Trophoblast cell (in vitro differentiated cells and primary cell): ENCODE measurements at regions not wholly inside any gene's neighbourhood (a gene's known extent, or its start where the extent isn't known, plus 50 kb on each side); places are given as distances from the start of the nearest gene placed in this dataset.
"Not testable (repeated sequence)": the region's sequence is repeated elsewhere in the genome, so short reads cannot be mapped to it uniquely, and the experiment has no call there.

Source experiments
- DNase-seq, 2 donors: peaks; one replicate each; pipeline ENCODE4 v3.0.0-alpha.2; 2016
- H2AFZ ChIP-seq: 2 replicates; pipeline ENCODE4 v1.6.1; 2013; ENCODE audit warnings: low read length, moderate library complexity, mild to moderate bottlenecking; ENCODE audit not compliant: insufficient read depth, poor library complexity
- H2AK5ac ChIP-seq: 2 replicates; pipeline ENCODE4 v1.6.1; 2013; ENCODE audit warnings: mild to moderate bottlenecking, low read length
- H2BK120ac ChIP-seq: 2 replicates; pipeline ENCODE4 v1.6.1; 2013; ENCODE audit warnings: low read length, mild to moderate bottlenecking, moderate library complexity; ENCODE audit not compliant: insufficient read depth, poor library complexity
- H2BK12ac ChIP-seq: 2 replicates; pipeline ENCODE4 v1.6.1; 2013; ENCODE audit warnings: mild to moderate bottlenecking, low read length, moderate library complexity
- H2BK5ac ChIP-seq: 2 replicates; pipeline ENCODE4 v1.6.1; 2013; ENCODE audit warnings: low read length, low read depth, moderate library complexity, mild to moderate bottlenecking; ENCODE audit not compliant: poor library complexity
- H3K14ac ChIP-seq: 2 replicates; pipeline ENCODE4 v1.6.1; 2013; ENCODE audit warnings: mild to moderate bottlenecking, low read length
- H3K18ac ChIP-seq: 2 replicates; pipeline ENCODE4 v1.6.1; 2013; ENCODE audit warnings: mild to moderate bottlenecking, low read length
- H3K23ac ChIP-seq: 2 replicates; pipeline ENCODE4 v1.6.1; 2013; ENCODE audit warnings: low read length
- H3K27ac ChIP-seq: 2 replicates; pipeline ENCODE4 v1.5.1; 2013; ENCODE audit warnings: low read depth, mild to moderate bottlenecking, inconsistent platforms, low read length, moderate library complexity
- H3K27me3 ChIP-seq: 2 replicates; pipeline ENCODE4 v1.6.1; 2013; ENCODE audit warnings: inconsistent platforms, mild to moderate bottlenecking, low read length, moderate library complexity; ENCODE audit not compliant: insufficient read depth
- H3K36me3 ChIP-seq, 2 experiments: 1 replicate in 1 of 2; 2 replicates in 1 of 2; pipeline ENCODE4 v1.6.1; 2013; ENCODE audit warnings: low read length in 2 of 2, mild to moderate bottlenecking in 2 of 2, moderate library complexity in 1 of 2; ENCODE audit not compliant: insufficient read depth in 2 of 2, control insufficient read depth in 1 of 2
- H3K4ac ChIP-seq: 2 replicates; pipeline ENCODE4 v1.6.1; 2013; ENCODE audit warnings: low read depth, mild to moderate bottlenecking, low read length, moderate library complexity
- H3K4me1 ChIP-seq, 2 experiments: 1 replicate in 1 of 2; 2 replicates in 1 of 2; pipeline ENCODE4 v1.6.1; 2013; ENCODE audit warnings: low read length in 2 of 2, mild to moderate bottlenecking in 2 of 2, moderate library complexity in 1 of 2; ENCODE audit not compliant: insufficient read depth in 2 of 2, control insufficient read depth in 1 of 2
- H3K4me2 ChIP-seq: 2 replicates; pipeline ENCODE4 v1.6.1; 2013; ENCODE audit warnings: inconsistent platforms, mild to moderate bottlenecking, low read length, moderate library complexity
- H3K4me3 ChIP-seq: 2 replicates; pipeline ENCODE4 v1.5.1; 2013; ENCODE audit warnings: mild to moderate bottlenecking, low read depth, low read length, inconsistent platforms
- H3K79me1 ChIP-seq: one replicate; pipeline ENCODE4 v1.6.1; 2013; ENCODE audit warnings: low read length
- H3K79me2 ChIP-seq: 2 replicates; pipeline ENCODE4 v1.6.1; 2013; ENCODE audit warnings: low read length, mild to moderate bottlenecking; ENCODE audit not compliant: control insufficient read depth, insufficient read depth, poor library complexity
- H3K9ac ChIP-seq: 2 replicates; pipeline ENCODE4 v1.6.1; 2013; ENCODE audit warnings: mild to moderate bottlenecking, low read length
- H3K9me3 ChIP-seq: 2 replicates; pipeline ENCODE4 v1.6.1; 2013; ENCODE audit warnings: low read depth, mild to moderate bottlenecking, control low read depth, inconsistent platforms, low read length; ENCODE audit not compliant: insufficient read depth
- H4K12ac ChIP-seq: 2 replicates; pipeline ENCODE4 v1.6.1; 2013; ENCODE audit warnings: low read depth, mild to moderate bottlenecking, low read length, moderate library complexity
- H4K8ac ChIP-seq: 2 replicates; pipeline ENCODE4 v1.6.1; 2013; ENCODE audit warnings: low read depth, mild to moderate bottlenecking, low read length, moderate library complexity
- H4K91ac ChIP-seq: one replicate; pipeline ENCODE4 v1.6.1; 2013; ENCODE audit warnings: low read depth, mild to moderate bottlenecking, low read length, moderate library complexity
- WGBS: extraction: QIAGEN DNeasy Blood & Tissue Kit; methylation state at CpG from one replicate; pipeline ENCODE4 v1.1.7; 2013; ENCODE audit warnings: missing lambda C conversion rate; ENCODE audit not compliant: insufficient read length, insufficient coverage; ENCODE audit errors: extremely low coverage; 5-methylcytosine and 5-hydroxymethylcytosine counted together

DNA sequence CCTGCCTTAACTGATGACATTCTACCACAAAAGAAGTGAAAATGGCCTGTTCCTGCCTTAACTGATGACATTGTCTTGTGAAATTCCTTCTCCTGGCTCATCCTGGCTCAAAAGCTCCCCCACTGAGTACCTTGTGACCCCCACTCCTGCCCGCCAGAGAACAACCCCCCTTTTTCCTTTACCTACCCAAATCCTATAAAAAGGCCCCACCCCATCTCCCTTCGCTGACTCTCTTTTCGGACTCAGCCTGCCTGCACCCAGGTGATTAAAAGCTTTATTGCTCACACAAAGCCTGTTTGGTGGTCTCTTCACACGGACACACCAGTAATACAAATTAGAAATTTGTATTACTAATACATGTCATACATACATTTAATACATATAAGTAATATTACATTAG is 489.9 kb upstream of the IMPG1 start:
- H3K4me3 ChIP-seq, H3K27me3 ChIP-seq, H3K4ac ChIP-seq, H2AK5ac ChIP-seq, H2BK120ac ChIP-seq, H4K91ac ChIP-seq, H2BK5ac ChIP-seq, H2AFZ ChIP-seq, H3K9me3 ChIP-seq, H3K9ac ChIP-seq, H3K4me2 ChIP-seq, H3K79me2 ChIP-seq, H3K23ac ChIP-seq, H3K14ac ChIP-seq, H3K36me3 ChIP-seq, H3K79me1 ChIP-seq, H3K27ac ChIP-seq, H3K4me1 ChIP-seq, H2BK12ac ChIP-seq, DNase-seq, H4K12ac ChIP-seq, H3K18ac ChIP-seq, H4K8ac ChIP-seq: not testable (repeated sequence)
- WGBS: no CpG with 5 or more reads among the region's 4 CpGs

DNA sequence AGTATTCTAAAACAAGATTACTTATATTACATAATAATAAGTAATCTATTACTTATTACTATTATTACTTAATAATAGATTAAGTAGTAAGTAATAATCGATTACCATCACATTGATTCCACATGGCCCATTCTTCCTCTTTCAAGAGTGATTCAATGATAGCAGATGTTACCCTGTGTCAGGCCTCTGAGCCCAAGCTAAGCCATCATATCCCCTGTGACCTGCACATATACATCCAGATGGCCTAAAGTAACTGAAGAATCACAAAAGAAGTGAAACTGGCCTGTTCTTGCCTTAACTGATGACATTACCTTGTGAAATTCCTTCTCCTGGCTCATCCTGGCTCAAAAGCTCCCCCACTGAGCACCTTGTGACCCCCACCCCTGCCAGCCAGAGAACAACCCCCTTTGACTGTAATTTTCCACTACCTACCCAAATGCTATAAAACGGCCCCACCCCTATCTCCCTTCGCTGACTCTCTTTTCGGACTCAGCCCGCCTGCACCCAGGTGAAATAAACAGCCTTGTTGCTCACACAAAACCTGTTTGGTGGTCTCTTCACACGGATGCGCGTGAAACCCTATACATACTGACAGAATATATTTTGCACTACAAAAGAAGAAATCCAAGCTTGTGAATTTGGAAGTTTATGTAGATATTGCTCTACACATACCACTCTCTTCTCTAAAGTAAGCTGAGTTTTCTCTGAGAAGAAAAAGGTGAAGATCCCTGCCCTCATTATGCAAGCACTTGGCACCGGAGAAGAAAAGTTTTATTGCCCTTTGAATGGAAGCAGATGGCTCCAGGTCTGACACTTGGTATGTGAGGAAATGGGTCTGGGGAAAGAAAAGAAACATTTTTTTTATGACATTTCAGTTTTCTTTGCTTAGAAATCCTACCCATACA is 488.6 kb upstream of the IMPG1 start:
- not testable (repeated sequence) for H3K18ac ChIP-seq, H2BK120ac ChIP-seq, H2BK12ac ChIP-seq, H2AFZ ChIP-seq, H3K79me2 ChIP-seq, H2BK5ac ChIP-seq, H3K9ac ChIP-seq, H3K27me3 ChIP-seq, DNase-seq, H3K27ac ChIP-seq, H3K79me1 ChIP-seq, H3K36me3 ChIP-seq, H4K91ac ChIP-seq, H3K4me1 ChIP-seq, H3K4me3 ChIP-seq, H3K9me3 ChIP-seq, H2AK5ac ChIP-seq, H4K12ac ChIP-seq, H3K4me2 ChIP-seq, H3K14ac ChIP-seq, H4K8ac ChIP-seq, H3K23ac ChIP-seq, H3K4ac ChIP-seq
- WGBS: no CpG with 5 or more reads among the region's 9 CpGs

DNA sequence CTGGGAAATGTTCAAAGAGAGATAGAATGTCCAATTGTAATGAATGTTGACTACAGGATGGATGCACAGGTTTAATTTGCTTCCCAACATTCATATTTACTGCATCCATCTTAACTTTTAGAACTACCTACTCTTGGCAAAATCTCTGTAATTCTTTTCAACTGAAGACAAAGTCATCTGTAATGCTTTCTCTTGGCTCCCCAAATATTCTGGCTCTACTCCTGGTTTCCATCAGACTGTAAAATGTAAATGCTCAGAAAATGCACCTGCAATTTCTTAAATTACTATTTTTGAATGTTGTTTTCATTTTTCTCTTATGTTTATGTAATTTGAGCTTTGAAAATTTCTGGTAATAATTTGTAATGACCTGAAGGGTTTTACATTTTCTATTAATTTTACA is 480.8 kb upstream of the IMPG1 start:
- Histone ChIP-seq H2BK12ac (no peak overlapping the region), H3K4ac (no peak overlapping the region), H3K79me2 (no peaks in the 10 kb centered on the region), H3K27me3 (no peaks in the 10 kb centered on the region), H3K79me1 (no peaks in the 10 kb centered on the region), H3K14ac (no peak overlapping the region), H4K91ac (no peak overlapping the region), H4K8ac (no peak overlapping the region), H3K36me3 (no peaks in the 10 kb centered on the region), H2BK5ac (no peak overlapping the region), H3K9ac (no peak overlapping the region), H2BK120ac (no peak overlapping the region), H3K4me2 (no peak overlapping the region), H3K9me3 (no peaks in the 10 kb centered on the region), H2AK5ac (no peak overlapping the region), H3K27ac (no peak overlapping the region), H4K12ac (no peak overlapping the region), H3K18ac (no peak overlapping the region), H3K23ac (no peak overlapping the region), H3K4me1 (no peaks in the 10 kb centered on the region), H3K4me3 (no peak overlapping the region), H2AFZ (no peak overlapping the region)
- DNase-seq: no peak

DNA sequence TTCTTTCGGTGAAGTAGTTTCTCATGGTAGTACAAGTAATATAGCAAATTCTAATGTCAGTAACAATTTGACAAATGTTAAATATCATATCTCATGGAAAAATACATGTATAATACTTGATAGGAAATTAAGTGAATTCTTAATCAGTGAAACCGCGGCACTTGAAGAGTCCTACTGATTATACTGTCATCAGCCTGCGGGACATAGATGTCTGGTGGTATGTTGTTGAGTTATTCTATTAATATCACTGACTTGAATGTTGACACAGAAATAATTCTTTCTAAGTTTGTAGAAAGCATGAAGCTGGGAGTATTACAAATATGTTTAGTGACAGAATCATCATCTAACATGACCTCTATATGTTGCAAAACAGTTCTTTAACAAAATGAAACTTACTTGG is 479.8 kb upstream of the IMPG1 start:
- Histone ChIP-seq H2BK5ac (no peak overlapping the region), H3K9ac (no peak overlapping the region), H3K23ac (no peak overlapping the region), H3K4me1 (no peaks in the 10 kb centered on the region), H3K27ac (no peak overlapping the region), H4K12ac (no peak overlapping the region), H2BK12ac (no peak overlapping the region), H3K18ac (no peak overlapping the region), H3K4me3 (no peak overlapping the region), H4K91ac (no peak overlapping the region), H3K36me3 (no peaks in the 10 kb centered on the region), H3K14ac (no peak overlapping the region), H3K79me1 (no peaks in the 10 kb centered on the region), H3K4ac (no peak overlapping the region), H3K79me2 (no peaks in the 10 kb centered on the region), H2BK120ac (no peak overlapping the region), H4K8ac (no peak overlapping the region), H3K9me3 (no peaks in the 10 kb centered on the region), H2AK5ac (no peak overlapping the region), H3K4me2 (no peak overlapping the region), H2AFZ (no peak overlapping the region), H3K27me3 (no peaks in the 10 kb centered on the region)
- no CpG with 5 or more reads among the region's 4 CpGs for WGBS
- DNase-seq: no peak
